ENCODE measurements at regions not wholly inside any gene's neighbourhood (a gene's known extent, or its start where the extent isn't known, plus 50 kb on each side); places are given as distances from the start of the nearest gene placed in this dataset.

DNA sequence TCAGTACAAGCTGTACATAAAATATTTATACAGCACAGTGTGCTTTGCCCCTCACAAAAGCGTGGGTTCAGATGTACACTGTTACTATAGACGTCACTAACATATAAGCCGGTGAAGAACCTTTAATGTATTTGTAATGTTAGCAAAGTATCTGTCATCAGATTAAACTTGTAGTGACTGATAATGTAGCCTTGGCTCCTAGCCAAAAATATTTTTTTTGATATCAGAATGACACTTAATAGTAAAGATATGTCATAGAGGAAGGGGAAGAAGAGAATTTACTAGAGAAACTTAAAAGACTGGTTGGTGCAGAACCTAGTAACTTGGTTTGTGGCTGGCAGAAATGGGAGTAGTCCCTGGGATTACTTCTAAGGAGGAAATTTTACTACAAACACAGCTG is 258.7 kb upstream of the DMRT1 start:
- Histone ChIP-seq H3K9me1 (replicated peaks; ENCODE audit: control insufficient read depth, extremely low read depth, insufficient read depth, low read length) (no peaks in the 10 kb centered on the region), H3K4me2 (ENCODE audit: insufficient read depth, low read length) (no peak overlapping the region), H3K36me3 (ENCODE audit: control insufficient read depth in 2 of 2, extremely low read depth in 1 of 2, insufficient read depth in 2 of 2, low read length in 2 of 2) (no peaks in the 10 kb centered on the region), H3K27ac (ENCODE audit: insufficient read depth, low read depth, low read length) (no peak overlapping the region), H4K20me1 (replicated peaks; ENCODE audit: control insufficient read depth, extremely low read depth, insufficient read depth, low read length) (no peaks in the 10 kb centered on the region), H3K9me3 (replicated peaks; ENCODE audit: control insufficient read depth, insufficient read depth, low read length) (no peaks in the 10 kb centered on the region), H3K4me3 (replicated peaks in 1 of 3; ENCODE audit: insufficient read depth in 1 of 3, low read depth in 1 of 3, low read length in 3 of 3) (no peak overlapping the region), H3K27me3 (ENCODE audit: control insufficient read depth in 2 of 2, insufficient read depth in 2 of 2, low read length in 2 of 2) (no peaks in the 10 kb centered on the region), H3K4me1 (ENCODE audit: control insufficient read depth, extremely low read depth, insufficient read depth, low read length) (no peaks in the 10 kb centered on the region), H3K9ac (replicated peaks; ENCODE audit: extremely low read depth, insufficient read depth, low read length) (no peak overlapping the region), H3K79me2 (ENCODE audit: control insufficient read depth, insufficient read depth, low read length) (no peaks in the 10 kb centered on the region), H2AFZ (ENCODE audit: low read depth, low read length) (no peak overlapping the region)
- TF ChIP-seq JUN (IDR thresholded peaks at IDR 0.05; ENCODE audit: borderline replicate concordance, insufficient read depth, insufficient read length, low read depth) = no peak
- DNase-seq (ENCODE audit: low read depth, low spot score) (no peak), FAIRE-seq (no peak)
- dilution Hi-C loops (cut with MboI; ENCODE audit: extremely low pct_ligation_motif_present, low sequenced_read_pairs) (no loop called here), intact Hi-C loops (cut with micrococcal nuclease) (no loop called here)
- CTCF ChIA-PET = interaction anchor here (0.5 to 0.6 kb wide), 2 partner anchors 191 to 223 kb away, joined by 3 to 4 read pairs; no protein-coding TSS in a partner anchor
- POLR2A ChIA-PET = no interaction called here
- BruUV-seq (replicated peaks) = no TSS peak

- dilution Hi-C loops (cut with MboI; ENCODE audit: extremely low pct_ligation_motif_present, low sequenced_read_pairs) = no loop called here
- FAIRE-seq (no peak), DNase-seq (ENCODE audit: low read depth, low spot score) (no peak)
- no peaks in the 10 kb centered on the region for H4K20me1 ChIP-seq (replicated peaks; ENCODE audit: control insufficient read depth, extremely low read depth, insufficient read depth, low read length)
- no peak overlapping the region for H3K4me3 ChIP-seq (replicated peaks in 1 of 3; ENCODE audit: insufficient read depth in 1 of 3, low read depth in 1 of 3, low read length in 3 of 3)
- H3K9me3 ChIP-seq (replicated peaks; ENCODE audit: control insufficient read depth, insufficient read depth, low read length) = no peaks in the 10 kb centered on the region
- no peaks in the 10 kb centered on the region for H3K79me2 ChIP-seq (ENCODE audit: control insufficient read depth, insufficient read depth, low read length)
- ChIA-PET CTCF (interaction anchor here (1.3 kb wide), 1 partner anchor 11 kb away, joined by 3 read pairs; no protein-coding TSS in a partner anchor), POLR2A (no interaction called here)
- H3K4me2 ChIP-seq (ENCODE audit: insufficient read depth, low read length) = no peak overlapping the region
- H3K27me3 ChIP-seq (ENCODE audit: control insufficient read depth in 2 of 2, insufficient read depth in 2 of 2, low read length in 2 of 2) = no peaks in the 10 kb centered on the region
- intact Hi-C loops (cut with micrococcal nuclease) = no loop called here
- no peaks in the 10 kb centered on the region for H3K36me3 ChIP-seq (ENCODE audit: control insufficient read depth in 2 of 2, extremely low read depth in 1 of 2, insufficient read depth in 2 of 2, low read length in 2 of 2)
- no peaks in the 10 kb centered on the region for H3K9me1 ChIP-seq (replicated peaks; ENCODE audit: control insufficient read depth, extremely low read depth, insufficient read depth, low read length)
- no peak overlapping the region for H2AFZ ChIP-seq (ENCODE audit: low read depth, low read length)
- TF ChIP-seq POLR2A (IDR thresholded peaks at IDR 0.05; ENCODE audit: low read depth, low read length) (no peak), EZH2 (IDR thresholded peaks at IDR 0.05; ENCODE audit: borderline replicate concordance, low read depth, low read length, severe bottlenecking) (no peak), GATA2 (IDR thresholded peaks at IDR 0.05; ENCODE audit: insufficient read depth, insufficient read length, low read depth, low read length) (no peak), POLR2AphosphoS5 (IDR thresholded peaks at IDR 0.05; ENCODE audit: insufficient read depth, low read depth, low read length) (no peak), MAX (IDR thresholded peaks at IDR 0.05; ENCODE audit: insufficient read depth, insufficient read length) (no peak), FOS (IDR thresholded peaks at IDR 0.05; ENCODE audit: borderline replicate concordance, insufficient read depth, low read length) (no peak), MYC (IDR thresholded peaks at IDR 0.05; ENCODE audit: low read depth, low read length) (no peak), JUN (IDR thresholded peaks at IDR 0.05; ENCODE audit: borderline replicate concordance, insufficient read depth, insufficient read length, low read depth) (no peak)
- TF ChIP-seq, protein P1, sequence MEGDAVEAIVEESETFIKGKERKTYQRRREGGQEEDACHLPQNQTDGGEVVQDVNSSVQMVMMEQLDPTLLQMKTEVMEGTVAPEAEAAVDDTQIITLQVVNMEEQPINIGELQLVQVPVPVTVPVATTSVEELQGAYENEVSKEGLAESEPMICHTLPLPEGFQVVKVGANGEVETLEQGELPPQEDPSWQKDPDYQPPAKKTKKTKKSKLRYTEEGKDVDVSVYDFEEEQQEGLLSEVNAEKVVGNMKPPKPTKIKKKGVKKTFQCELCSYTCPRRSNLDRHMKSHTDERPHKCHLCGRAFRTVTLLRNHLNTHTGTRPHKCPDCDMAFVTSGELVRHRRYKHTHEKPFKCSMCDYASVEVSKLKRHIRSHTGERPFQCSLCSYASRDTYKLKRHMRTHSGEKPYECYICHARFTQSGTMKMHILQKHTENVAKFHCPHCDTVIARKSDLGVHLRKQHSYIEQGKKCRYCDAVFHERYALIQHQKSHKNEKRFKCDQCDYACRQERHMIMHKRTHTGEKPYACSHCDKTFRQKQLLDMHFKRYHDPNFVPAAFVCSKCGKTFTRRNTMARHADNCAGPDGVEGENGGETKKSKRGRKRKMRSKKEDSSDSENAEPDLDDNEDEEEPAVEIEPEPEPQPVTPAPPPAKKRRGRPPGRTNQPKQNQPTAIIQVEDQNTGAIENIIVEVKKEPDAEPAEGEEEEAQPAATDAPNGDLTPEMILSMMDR (IDR thresholded peaks at IDR 0.05; ENCODE audit: extremely low read depth in 1 of 2, insufficient read depth in 1 of 2, low read depth in 1 of 2, low read length in 2 of 2) = no peak
- H3K27ac ChIP-seq (ENCODE audit: insufficient read depth, low read depth, low read length) = no peak overlapping the region
- H3K9ac ChIP-seq (replicated peaks; ENCODE audit: extremely low read depth, insufficient read depth, low read length) = no peak overlapping the region
- no TSS peak for BruUV-seq (replicated peaks)
- peaks cover 7% of the 10 kb centered on the region for H3K4me1 ChIP-seq (ENCODE audit: control insufficient read depth, extremely low read depth, insufficient read depth, low read length)
Observed at GRCh38 chr9:587527-587926, 254.0 kb upstream of the DMRT1 start.

Measured in endothelial cell of umbilical vein (primary cell).